WTC11 (cell line): ENCODE measurements at regions not wholly inside any gene's neighbourhood (a gene's known extent, or its start where the extent isn't known, plus 50 kb on each side); places are given as distances from the start of the nearest gene placed in this dataset.
A peak's percentile ranks its signal among the peaks of the same experiment; 100 is the strongest.

Experiments
- ATAC-seq: fragments of 200-7000 bp; cut with Tn5 transposase; 2 replicates; pipeline ENCODE4 v1.10.0; 2021; ENCODE audit warnings: mild to moderate bottlenecking, moderate library complexity
- CTCF ChIA-PET: fragments of 300-600 bp; sonication (Branson Sonifier 250); formaldehyde crosslinking; loops from one replicate; lab custom pipeline; 2021; ENCODE audit warnings: antibody characterized with exemption; lab: Charles Lee
- POLR2A ChIA-PET: fragments of 350-600 bp; sonication (Branson Sonifier 250); formaldehyde crosslinking; loops from one replicate; lab custom pipeline; 2021; ENCODE audit warnings: antibody characterized with exemption; lab: Charles Lee
- DNase-seq: peaks from one replicate; pipeline ENCODE4 v3.0.0; 2021; ENCODE audit warnings: low spot score
- H3K27ac Mint-ChIP-seq: 2 replicates; pipeline ENCODE4 v1.8.0; 2021; ENCODE audit warnings: mixed read lengths
- H3K27me3 Mint-ChIP-seq: 2 replicates; pipeline ENCODE4 v1.8.0; 2021; ENCODE audit warnings: low read depth, mild to moderate bottlenecking, moderate library complexity, mixed read lengths
- H3K36me3 Mint-ChIP-seq: 2 replicates; pipeline ENCODE4 v1.8.0; 2021; ENCODE audit warnings: mixed read lengths
- H3K4me1 Mint-ChIP-seq: 2 replicates; pipeline ENCODE4 v1.8.0; 2022; ENCODE audit warnings: mixed read lengths
- H3K4me3 Mint-ChIP-seq: 2 replicates; pipeline ENCODE4 v1.8.0; 2021; ENCODE audit warnings: mild to moderate bottlenecking, moderate library complexity, mixed read lengths
- H3K9me3 Mint-ChIP-seq: 2 replicates; pipeline ENCODE4 v1.8.0; 2021; ENCODE audit warnings: mixed read lengths
- AFF4 ChIP-seq: sonication (generic); formaldehyde crosslinking; IDR thresholded peaks from 2 replicates; pipeline ENCODE4 v1.8.1; 2023; ENCODE audit warnings: mild to moderate bottlenecking, missing genetic modification reagents, borderline replicate concordance
- ATF6 ChIP-seq: sonication (generic); formaldehyde crosslinking; IDR thresholded peaks from 2 replicates; pipeline ENCODE4 v1.8.1; 2023; ENCODE audit warnings: mild to moderate bottlenecking, missing genetic modification reagents
- CBFB ChIP-seq: sonication (generic); formaldehyde crosslinking; IDR thresholded peaks from 2 replicates; pipeline ENCODE4 v1.8.1; 2022; ENCODE audit warnings: mild to moderate bottlenecking, low read depth, missing genetic modification reagents
- CTCF ChIP-seq: fragments of 200-600 bp; IDR thresholded peaks from 2 replicates; pipeline ENCODE4 v1.8.0; 2022; ENCODE audit warnings: antibody characterized with exemption
- ERG ChIP-seq: fragments of 250-450 bp; sonication (Bioruptor Pico); IDR thresholded peaks from 2 replicates; pipeline ENCODE4 v1.8.0; 2021; ENCODE audit warnings: mild to moderate bottlenecking
- IRF2 ChIP-seq: sonication (generic); formaldehyde crosslinking; IDR thresholded peaks from 2 replicates; pipeline ENCODE4 v1.8.0; 2022; ENCODE audit warnings: low read depth, missing genetic modification reagents, borderline replicate concordance
- KAT7 ChIP-seq: sonication (generic); formaldehyde crosslinking; IDR thresholded peaks from 2 replicates; pipeline ENCODE4 v1.8.1; 2023; ENCODE audit warnings: missing genetic modification reagents, mild to moderate bottlenecking, borderline replicate concordance
- MAX ChIP-seq: sonication (generic); formaldehyde crosslinking; IDR thresholded peaks from 2 replicates; pipeline ENCODE4 v1.8.0; 2022; ENCODE audit warnings: mild to moderate bottlenecking, missing genetic modification reagents
- OVOL2 ChIP-seq: fragments of 250-450 bp; sonication (Bioruptor Pico); IDR thresholded peaks from 2 replicates; pipeline ENCODE4 v1.9.0; 2021; ENCODE audit warnings: mild to moderate bottlenecking, borderline replicate concordance
- USF1 ChIP-seq: sonication (generic); formaldehyde crosslinking; IDR thresholded peaks from 2 replicates; pipeline ENCODE4 v1.8.0; 2022; ENCODE audit warnings: mild to moderate bottlenecking, missing genetic modification reagents
- USF2 ChIP-seq: sonication (generic); formaldehyde crosslinking; IDR thresholded peaks from 2 replicates; pipeline ENCODE4 v1.8.1; 2023; ENCODE audit warnings: mild to moderate bottlenecking, missing genetic modification reagents, moderate library complexity
- ZNF263 ChIP-seq: sonication (generic); formaldehyde crosslinking; IDR thresholded peaks from 2 replicates; pipeline ENCODE4 v1.8.1; 2022; ENCODE audit warnings: low read depth, mild to moderate bottlenecking, moderate library complexity, missing genetic modification reagents
- ZNF425 ChIP-seq: fragments of 250-450 bp; sonication (Bioruptor Pico); conservative IDR thresholded peaks from 2 replicates; pipeline ENCODE4 v1.9.0; 2021; ENCODE audit warnings: mild to moderate bottlenecking

- TF ChIP-seq CTCF: no peak
- TF ChIP-seq ZNF425: no peak
- TF ChIP-seq, all 79 proteins: peak for 0
These were observed 81.3 kb upstream of the IRX6 start (continued) for GRCh38 chr16:55242667-55243066.

- peaks cover 2% of the 10 kb centered on the region for H3K9me3 Mint-ChIP-seq
- H3K4me3 Mint-ChIP-seq: no peak overlapping the region
- DNase-seq (no peak), ATAC-seq (peak; percentile 18; the same call in 1 of the 2 replicates)
- ChIA-PET POLR2A (no interaction called here), CTCF (no interaction called here)
- TF ChIP-seq USF1 (CRISPR knock-in tag) (peak; percentile 50), ATF6 (CRISPR knock-in tag) (no peak), USF2 (peak; percentile 66)
- H3K27ac Mint-ChIP-seq: no peak overlapping the region
- H3K27me3 Mint-ChIP-seq: no peaks in the 10 kb centered on the region; the same call in 1 of the 2 replicates
- H3K4me1 Mint-ChIP-seq: peaks cover 14% of the 10 kb centered on the region
- H3K36me3 Mint-ChIP-seq: no peaks in the 10 kb centered on the region
These were observed 75.9 kb upstream of the IRX6 start for GRCh38 chr16:55248058-55248457.

- TF ChIP-seq USF1 (CRISPR knock-in tag) (no peak), KAT7 (CRISPR knock-in tag) (no peak), OVOL2 (CRISPR knock-in tag) (no peak)
- Mint-ChIP-seq H3K27me3 (no peaks in the 10 kb centered on the region; the same call in 1 of the 2 replicates), H3K36me3 (peaks cover under 1% of the 10 kb centered on the region), H3K27ac (no peak overlapping the region), H3K9me3 (peaks cover 7% of the 10 kb centered on the region), H3K4me1 (peaks cover 14% of the 10 kb centered on the region), H3K4me3 (no peak overlapping the region)
- DNase-seq (no peak), ATAC-seq (peak; percentile 63)
- ChIA-PET POLR2A (no interaction called here), CTCF (interaction anchor here (0.9 to 1.8 kb wide), 3 partner anchors 9 to 213 kb away, joined by 3 to 12 read pairs (median 3); no protein-coding TSS in a partner anchor)
These were observed 75.5 kb upstream of the IRX6 start for GRCh38 chr16:55248494-55248893.

- ChIA-PET CTCF (interaction anchor here (0.9 to 1.8 kb wide), 4 partner anchors 8 to 214 kb away, joined by 3 to 12 read pairs (median 3); no protein-coding TSS in a partner anchor), POLR2A (no interaction called here)
- Mint-ChIP-seq H3K9me3 (peaks cover 13% of the 10 kb centered on the region), H3K27ac (no peak overlapping the region), H3K4me3 (no peak overlapping the region), H3K27me3 (no peaks in the 10 kb centered on the region; the same call in 1 of the 2 replicates), H3K36me3 (peaks cover 5% of the 10 kb centered on the region), H3K4me1 (peaks cover 14% of the 10 kb centered on the region)
- DNase-seq (no peak), ATAC-seq (no peak)
- TF ChIP-seq MAX (no peak), USF1 (CRISPR knock-in tag) (no peak), ERG (CRISPR knock-in tag) (no peak), AFF4 (no peak), ZNF263 (CRISPR knock-in tag) (no peak), CBFB (no peak), IRF2 (no peak)
These were observed 74.6 kb upstream of the IRX6 start for GRCh38 chr16:55249361-55249760.
